ENCODE measurements at regions not wholly inside any gene's neighbourhood (a gene's known extent, or its start where the extent isn't known, plus 50 kb on each side); places are given as distances from the start of the nearest gene placed in this dataset.

DNA sequence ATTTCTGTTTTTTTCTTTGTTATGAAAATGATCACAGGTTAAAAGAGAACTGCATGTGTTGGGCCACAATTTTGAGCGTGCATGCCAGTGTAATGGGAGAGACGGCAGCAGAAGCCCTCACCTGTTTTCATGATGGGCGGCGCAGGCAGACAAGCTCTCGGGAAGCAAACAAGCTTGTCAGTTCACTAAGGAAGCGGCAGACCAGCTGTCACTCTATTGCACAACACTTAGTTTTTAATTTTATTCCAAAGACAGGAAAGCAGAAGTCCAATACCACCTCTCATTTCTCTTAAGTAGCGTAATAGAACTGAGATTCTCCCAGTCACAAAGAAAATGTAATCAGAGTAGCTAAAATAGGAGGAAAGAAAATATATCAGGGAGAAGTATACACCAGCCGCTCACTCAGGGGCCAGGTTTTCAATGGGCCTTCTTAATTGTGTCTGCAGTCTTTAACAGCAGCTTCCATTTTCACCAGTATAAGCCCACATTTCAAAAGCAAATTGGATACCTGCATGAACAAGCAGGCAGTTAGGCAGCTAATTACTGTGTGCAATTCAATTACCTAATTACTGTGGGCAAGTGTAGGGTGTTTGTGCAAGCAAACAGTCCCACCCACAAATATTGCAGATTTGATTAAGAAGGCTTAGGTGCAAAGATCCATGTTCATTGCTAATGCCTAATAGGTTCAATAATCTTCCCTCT, 711.4 kb downstream of the DIAPH3 start:
- WGBS = 38% methylated on average over 8 of the region's 8 CpGs
- Histone ChIP-seq H3K4me3 (ENCODE audit: low read depth in 1 of 3, low read length in 3 of 3) (no peak overlapping the region), H3K9me3 (ENCODE audit: control insufficient read depth in 4 of 4, low read length in 3 of 4) (no peaks in the 10 kb centered on the region), H3K9ac (ENCODE audit: low read depth in 1 of 2, low read length in 2 of 2) (no peak overlapping the region), H3K27me3 (ENCODE audit: control insufficient read depth in 4 of 4, insufficient read depth in 4 of 4, low read length in 3 of 4) (no peaks in the 10 kb centered on the region), H3K36me3 (ENCODE audit: control insufficient read depth in 4 of 4, insufficient read depth in 3 of 4, low read depth in 1 of 4, low read length in 3 of 4) (no peaks in the 10 kb centered on the region), H3K4me1 (ENCODE audit: control insufficient read depth in 4 of 4, insufficient read depth in 4 of 4, low read length in 3 of 4) (no peaks in the 10 kb centered on the region), H3K27ac (ENCODE audit: low read depth in 1 of 2, low read length in 2 of 2) (no peak overlapping the region)
- no peak for TF ChIP-seq REST (IDR thresholded peaks at IDR 0.05)
- no peak for TF ChIP-seq FOXA2 (IDR thresholded peaks at IDR 0.05)
- TF ChIP-seq CTCF (IDR thresholded peaks at IDR 0.05; ENCODE audit: low read depth, low read length, missing input control) = no peak
- no peak for TF ChIP-seq FOXA1 (IDR thresholded peaks at IDR 0.05)
- TF ChIP-seq, protein P1, sequence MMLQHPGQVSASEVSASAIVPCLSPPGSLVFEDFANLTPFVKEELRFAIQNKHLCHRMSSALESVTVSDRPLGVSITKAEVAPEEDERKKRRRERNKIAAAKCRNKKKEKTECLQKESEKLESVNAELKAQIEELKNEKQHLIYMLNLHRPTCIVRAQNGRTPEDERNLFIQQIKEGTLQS (IDR thresholded peaks at IDR 0.05) = no peak
- no peak for TF ChIP-seq TAF1 (conservative IDR thresholded peaks at IDR 0.05)
- no peak for TF ChIP-seq HNF4G (IDR thresholded peaks at IDR 0.05)
- TF ChIP-seq SP1 (IDR thresholded peaks at IDR 0.05) = no peak
- no peak for TF ChIP-seq RAD21 (IDR thresholded peaks at IDR 0.05)
- TF ChIP-seq MAX (IDR thresholded peaks at IDR 0.05) = no peak
- no peak for TF ChIP-seq EGR1 (IDR thresholded peaks at IDR 0.05; ENCODE audit: low read depth in 2 of 2)
- no peak for TF ChIP-seq YY1 (IDR thresholded peaks at IDR 0.05)
- TF ChIP-seq RXRA (IDR thresholded peaks at IDR 0.05) = no peak
- TF ChIP-seq ZBTB33 (IDR thresholded peaks at IDR 0.05) = no peak
- TF ChIP-seq JUND (IDR thresholded peaks at IDR 0.05) = no peak
- TF ChIP-seq HNF4A (conservative IDR thresholded peaks at IDR 0.05) = no peak
- TF ChIP-seq NR2F2 (IDR thresholded peaks at IDR 0.05) = no peak
- no peak for TF ChIP-seq GABPA (IDR thresholded peaks at IDR 0.05 in 1 of 2, conservative IDR thresholded peaks at IDR 0.05 in 1 of 2)
- no peak for DNase-seq (ENCODE audit: low spot score)
